ENCODE measurements at regions not wholly inside any gene's neighbourhood (a gene's known extent, or its start where the extent isn't known, plus 50 kb on each side); places are given as distances from the start of the nearest gene placed in this dataset.

DNA sequence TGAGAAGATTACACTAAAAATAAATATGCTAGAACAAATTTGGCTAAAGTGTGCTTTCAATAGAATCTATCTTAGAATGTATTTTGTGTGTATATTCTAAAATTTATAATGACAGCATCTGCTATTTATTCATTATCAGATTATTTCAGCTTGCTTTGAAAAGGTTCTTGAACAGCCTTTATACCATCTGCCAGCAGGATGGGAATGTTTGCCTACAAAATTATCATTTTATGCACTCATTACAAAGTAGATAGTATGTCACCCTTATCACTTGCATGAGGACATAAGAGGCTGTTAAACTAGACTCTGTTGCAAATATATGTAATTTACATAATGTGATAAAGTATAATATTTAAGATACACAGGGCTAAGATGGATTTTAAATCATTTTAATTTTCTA, 1286.9 kb upstream of the PCDH20 start:
- Histone ChIP-seq H3K27ac (ENCODE audit: insufficient read depth, low read length) (no peak overlapping the region), H3K4me1 (ENCODE audit: control insufficient read depth, insufficient read depth, low read length) (no peaks in the 10 kb centered on the region), H3K27me3 (ENCODE audit: control insufficient read depth, insufficient read depth, low read length) (no peaks in the 10 kb centered on the region), H3K56ac (ENCODE audit: extremely low read depth, insufficient read depth, low read length) (no peak overlapping the region), H3K4ac (ENCODE audit: low read depth, low read length) (no peak overlapping the region), H2BK5ac (ENCODE audit: low read depth, low read length, poor library complexity, severe bottlenecking) (no peak overlapping the region), H3K4me2 (ENCODE audit: low read depth, low read length) (no peak overlapping the region), H3K23ac (ENCODE audit: low read depth, low read length) (no peak overlapping the region), H2AK9ac (replicated peaks; ENCODE audit: low read depth, low read length, poor library complexity) (no peak overlapping the region), H4K20me1 (ENCODE audit: insufficient read depth, low read length) (no peaks in the 10 kb centered on the region), H3K9ac (ENCODE audit: low read depth, low read length) (no peak overlapping the region), H3K4me3 (ENCODE audit: insufficient read depth, low read depth, low read length) (no peak overlapping the region), H3K18ac (ENCODE audit: low read depth, low read length) (no peak overlapping the region), H2BK15ac (ENCODE audit: low read depth, low read length) (no peak overlapping the region), H3K36me3 (ENCODE audit: control insufficient read depth, insufficient read depth, low read length) (no peaks in the 10 kb centered on the region), H2AK5ac (ENCODE audit: low read depth, low read length) (no peak overlapping the region), H2BK120ac (ENCODE audit: low read depth, low read length) (no peak overlapping the region), H3K9me3 (ENCODE audit: control insufficient read depth, insufficient read depth, low read length) (no peaks in the 10 kb centered on the region), H3K79me1 (ENCODE audit: low read depth in 1 of 2, low read length in 2 of 2) (no peaks in the 10 kb centered on the region), H3K9me1 (ENCODE audit: insufficient read depth, low read length) (no peaks in the 10 kb centered on the region), H4K8ac (ENCODE audit: low read depth in 2 of 2, low read length in 2 of 2) (no peak overlapping the region), H2AFZ (replicated peaks; ENCODE audit: low read length, poor library complexity) (no peak overlapping the region), H4K91ac (ENCODE audit: insufficient read depth, low read depth, low read length) (no peak overlapping the region), H2BK20ac (ENCODE audit: low read depth, low read length) (no peak overlapping the region), H3K14ac (replicated peaks; ENCODE audit: low read depth, low read length) (no peak overlapping the region), H4K5ac (ENCODE audit: low read depth, low read length) (no peak overlapping the region)
- ATAC-seq (ENCODE audit: low read depth) (no peak), DNase-seq (no peak)
- intact Hi-C loops (cut with micrococcal nuclease), result no loop called here
- ChIA-PET CTCF (no interaction called here), POLR2A (ENCODE audit: unreplicated experiment) (no interaction called here)
- TF ChIP-seq CHD1 (IDR thresholded peaks at IDR 0.05; ENCODE audit: low read depth, low read length) (no peak), CTCF (conservative IDR thresholded peaks at IDR 0.05; ENCODE audit: low read depth, low read length) (no peak)
- in situ Hi-C loops (cut with MboI; ENCODE audit: low sequenced_read_pairs), result no loop called here
- no TSS peak for BruUV-seq (replicated peaks)
- dilution Hi-C loops (cut with HindIII; ENCODE audit: low sequenced_read_pairs, unreplicated experiment), result no loop called here
